Uterus (tissue), 3 donors: ENCODE measurements at regions not wholly inside any gene's neighbourhood (a gene's known extent, or its start where the extent isn't known, plus 50 kb on each side); places are given as distances from the start of the nearest gene placed in this dataset.

Source experiments
- DNase-seq, 2 donors: peaks; one replicate each; pipeline ENCODE4 v3.0.0-alpha.2; 2019 to 2020
- H3K27ac ChIP-seq, 2 donors: fragments of 200-600 bp; sonication (generic); 1 replicate in 1 of 2; 2 replicates in 1 of 2; pipeline ENCODE4 v1.5.1; 2016 to 2018
- H3K27me3 ChIP-seq, 2 donors: fragments of 200-600 bp; sonication (generic); one replicate each; pipeline ENCODE4 v1.5.1; 2018 to 2019; ENCODE audit warnings: control low read depth in 1 of 2
- H3K36me3 ChIP-seq, 2 donors: fragments of 200-600 bp; sonication (generic); one replicate each; pipeline ENCODE4 v1.5.1; 2019; ENCODE audit warnings: control low read depth in 1 of 2
- H3K4me1 ChIP-seq, 2 donors: fragments of 200-600 bp; sonication (generic); one replicate each; pipeline ENCODE4 v1.5.1; 2018 to 2019; ENCODE audit warnings: control low read depth in 1 of 2
- H3K4me3 ChIP-seq, 2 donors: fragments of 200-600 bp; sonication (generic); 1 replicate in 1 of 2; 2 replicates in 1 of 2; pipeline ENCODE4 v1.5.1; 2018 to 2019; ENCODE audit warnings: mild to moderate bottlenecking in 1 of 2
- H3K9me3 ChIP-seq, 2 donors: fragments of 200-600 bp; sonication (generic); one replicate each; pipeline ENCODE4 v1.5.1; 2019; ENCODE audit warnings: control low read depth in 1 of 2
- CTCF ChIP-seq, 4 experiments: fragments of 200-600 bp in 2 of 4; fragments of 450-650 bp in 2 of 4; sonication (generic) in 2 of 4; IDR thresholded peaks; one replicate each; pipeline ENCODE4 v1.5.1; 2016 to 2019; ENCODE audit warnings: antibody characterized with exemption in 4 of 4, mild to moderate bottlenecking in 2 of 4, moderate library complexity in 1 of 4
- POLR2A ChIP-seq, 2 donors: fragments of 450-650 bp; IDR thresholded peaks; one replicate each; pipeline ENCODE4 v1.6.1; 2016; ENCODE audit warnings: antibody characterized with exemption in 2 of 2, mild to moderate bottlenecking in 1 of 2, moderate library complexity in 1 of 2
- intact Hi-C: fragments of 100-400 bp; cut with DNase I; formaldehyde crosslinking; loops from one replicate; pipeline ENCODE4 v1.15.1; 2023; ENCODE audit warnings: low total_unique reads
- donor health status: DM: yes; HTN: yes; CAD: no.

- no peak overlapping the region for H3K4me3 ChIP-seq
- DNase-seq, result no peak
- TF ChIP-seq CTCF (IDR thresholded peaks at IDR 0.05) (no peak), POLR2A (IDR thresholded peaks at IDR 0.05) (no peak)
- H3K36me3 ChIP-seq, result no peaks in the 10 kb centered on the region
- H3K4me1 ChIP-seq, result no peaks in the 10 kb centered on the region
- intact Hi-C loops, result no loop called here
- no peak overlapping the region for H3K27ac ChIP-seq
- no peaks in the 10 kb centered on the region for H3K9me3 ChIP-seq
- no peaks in the 10 kb centered on the region for H3K27me3 ChIP-seq
Observed at GRCh38 chr16:56115817-56116576, 75.3 kb upstream of the GNAO1 start.

GRCh38 chr16:56113223-56113622 lies 78.1 kb upstream of the GNAO1 start:
- DNase-seq, result no peak
- H3K9me3 ChIP-seq, result no peaks in the 10 kb centered on the region

GRCh38 chr16:56111100-56111499 lies 80.2 kb upstream of the GNAO1 start:
- intact Hi-C loops, result no loop called here
- no peak for DNase-seq
- Histone ChIP-seq H3K27ac (no peak overlapping the region), H3K27me3 (no peaks in the 10 kb centered on the region), H3K4me1 (no peaks in the 10 kb centered on the region), H3K36me3 (no peaks in the 10 kb centered on the region), H3K4me3 (no peak overlapping the region), H3K9me3 (no peaks in the 10 kb centered on the region)
- TF ChIP-seq POLR2A (IDR thresholded peaks at IDR 0.05) (no peak), CTCF (IDR thresholded peaks at IDR 0.05) (no peak)

More at GRCh38 chr16:56113223-56113622, 78.1 kb upstream of the GNAO1 start:
- H3K36me3 ChIP-seq, result no peaks in the 10 kb centered on the region
- no peak for TF ChIP-seq CTCF (IDR thresholded peaks at IDR 0.05)
- no peak for TF ChIP-seq POLR2A (IDR thresholded peaks at IDR 0.05)
- H3K27me3 ChIP-seq, result no peaks in the 10 kb centered on the region
- H3K4me1 ChIP-seq, result no peaks in the 10 kb centered on the region
- intact Hi-C loops, result no loop called here
- no peak overlapping the region for H3K4me3 ChIP-seq
- H3K27ac ChIP-seq, result no peak overlapping the region

- H3K27ac ChIP-seq, result no peak overlapping the region
- H3K4me3 ChIP-seq, result no peak overlapping the region
- TF ChIP-seq CTCF (IDR thresholded peaks at IDR 0.05) (no peak), POLR2A (IDR thresholded peaks at IDR 0.05) (no peak)
- H3K4me1 ChIP-seq, result no peaks in the 10 kb centered on the region
- H3K27me3 ChIP-seq, result no peaks in the 10 kb centered on the region
- DNase-seq, result no peak
- H3K9me3 ChIP-seq, result no peaks in the 10 kb centered on the region
- intact Hi-C loops, result no loop called here
- no peaks in the 10 kb centered on the region for H3K36me3 ChIP-seq
Observed at GRCh38 chr16:56109994-56110393, 81.3 kb upstream of the GNAO1 start.

- intact Hi-C loops, result no loop called here
- no peak for DNase-seq
- H3K9me3 ChIP-seq, result no peaks in the 10 kb centered on the region
- H3K27me3 ChIP-seq, result no peaks in the 10 kb centered on the region
- H3K27ac ChIP-seq, result no peak overlapping the region
- TF ChIP-seq POLR2A (IDR thresholded peaks at IDR 0.05) (no peak), CTCF (IDR thresholded peaks at IDR 0.05) (no peak)
- no peak overlapping the region for H3K4me3 ChIP-seq
- H3K4me1 ChIP-seq, result no peaks in the 10 kb centered on the region
- no peaks in the 10 kb centered on the region for H3K36me3 ChIP-seq
Observed at GRCh38 chr16:56109205-56109604, 82.1 kb upstream of the GNAO1 start.
